HL-60 (cell line): ENCODE measurements at regions not wholly inside any gene's neighbourhood (a gene's known extent, or its start where the extent isn't known, plus 50 kb on each side); places are given as distances from the start of the nearest gene placed in this dataset.

Source experiments
- CTCF ChIP-seq: IDR thresholded peaks from one replicate; pipeline ENCODE4 v1.5.1; 2011; ENCODE audit warnings: low read length, control low read depth, inconsistent platforms; ENCODE audit not compliant: insufficient read depth
- REST ChIP-seq: IDR thresholded peaks from 2 replicates; pipeline ENCODE4 v1.6.1; 2012; ENCODE audit warnings: low read depth; ENCODE audit not compliant: insufficient replicate concordance

- TF ChIP-seq CTCF = no peak
- TF ChIP-seq REST = no peak
Measured at GRCh38 chr14:104315169-104315568, 176.8 kb downstream of the KIF26A start.
